Endothelial cell of umbilical vein (primary cell): ENCODE measurements at regions not wholly inside any gene's neighbourhood (a gene's known extent, or its start where the extent isn't known, plus 50 kb on each side); places are given as distances from the start of the nearest gene placed in this dataset.

Experiments
- BruUV-seq: library from RNA; stranded (reverse); fragments of 400-500 nt; replicated peaks from 2 replicates; lab custom pipeline; 2021; lab: Mats Ljungman, UMichigan
- CTCF ChIA-PET: fragments of 300-600, 350-600 bp; sonication (Branson Sonifier 250); formaldehyde crosslinking; loops from one replicate; lab custom pipeline; 2021; ENCODE audit warnings: antibody characterized with exemption, inconsistent platforms; lab: Charles Lee
- POLR2A ChIA-PET: fragments of 300-600, 350-600 bp; sonication (Branson Sonifier 250); formaldehyde crosslinking; loops from one replicate; lab custom pipeline; 2021; ENCODE audit warnings: antibody characterized with exemption, inconsistent platforms; lab: Charles Lee
- DNase-seq: peaks from one replicate; pipeline ENCODE4 v3.0.0-alpha.2; 2011; ENCODE audit warnings: low read depth, low spot score
- FAIRE-seq: peaks from 2 replicates; lab custom pipeline; 2011; peaks lifted over from hg19 to GRCh38; lab: Jason Lieb, UNC
- H2AFZ ChIP-seq: 2 replicates; pipeline ENCODE4 v1.6.0; 2012; ENCODE audit warnings: low read depth, low read length, control low read depth, inconsistent platforms
- H3K27ac ChIP-seq: 2 replicates; pipeline ENCODE4 v1.5.1; 2011; ENCODE audit warnings: low read depth, mild to moderate bottlenecking, control low read depth, low read length, moderate library complexity; ENCODE audit not compliant: insufficient read depth
- H3K27me3 ChIP-seq, 2 experiments: 2 replicates each; pipeline versions ENCODE4 v1.6.0 to v1.6.1; 2011; ENCODE audit warnings: low read length in 2 of 2, mixed read lengths in 1 of 2; ENCODE audit not compliant: control insufficient read depth in 2 of 2, insufficient read depth in 2 of 2
- H3K36me3 ChIP-seq, 2 experiments: 2 replicates in 1 of 2; 3 replicates in 1 of 2; pipeline ENCODE4 v1.5.1; 2011; ENCODE audit warnings: low read length in 2 of 2, mild to moderate bottlenecking in 1 of 2, moderate library complexity in 1 of 2; ENCODE audit not compliant: control insufficient read depth in 2 of 2, insufficient read depth in 2 of 2; ENCODE audit errors: extremely low read depth in 1 of 2
- H3K4me1 ChIP-seq: 3 replicates; pipeline ENCODE4 v1.5.1; 2011; ENCODE audit warnings: mild to moderate bottlenecking, low read length; ENCODE audit not compliant: control insufficient read depth, insufficient read depth; ENCODE audit errors: extremely low read depth
- H3K4me2 ChIP-seq: 2 replicates; pipeline ENCODE4 v1.6.1; 2011; ENCODE audit warnings: low read length, control low read depth, mixed read lengths; ENCODE audit not compliant: insufficient read depth
- H3K4me3 ChIP-seq, 3 experiments: fragments of 200-600 bp in 1 of 3; sonication (generic), shearing (Covaris generic) in 1 of 3; replicated peaks in 1 of 3; 2 replicates each; pipeline ENCODE4 v1.5.1; 2011 to 2016; ENCODE audit warnings: control low read depth in 3 of 3, low read length in 3 of 3, mild to moderate bottlenecking in 2 of 3, inconsistent platforms in 1 of 3, low read depth in 1 of 3, moderate library complexity in 1 of 3; ENCODE audit not compliant: insufficient read depth in 1 of 3
- H3K79me2 ChIP-seq: 2 replicates; pipeline ENCODE4 v1.6.0; 2012; ENCODE audit warnings: low read length, inconsistent platforms; ENCODE audit not compliant: control insufficient read depth, insufficient read depth
- H3K9ac ChIP-seq: replicated peaks from 2 replicates; pipeline ENCODE3; 2011; ENCODE audit warnings: low read length, control low read depth; ENCODE audit not compliant: insufficient read depth; ENCODE audit errors: extremely low read depth
- H3K9me1 ChIP-seq: replicated peaks from 3 replicates; pipeline ENCODE4 v1.6.0; 2011; ENCODE audit warnings: mild to moderate bottlenecking, low read length; ENCODE audit not compliant: control insufficient read depth, insufficient read depth; ENCODE audit errors: extremely low read depth
- H3K9me3 ChIP-seq: replicated peaks from 2 replicates; pipeline ENCODE4 v1.5.1; 2012; ENCODE audit warnings: low read length, inconsistent platforms; ENCODE audit not compliant: control insufficient read depth, insufficient read depth
- H4K20me1 ChIP-seq: replicated peaks from 2 replicates; pipeline ENCODE3; 2011; ENCODE audit warnings: mild to moderate bottlenecking, low read length; ENCODE audit not compliant: control insufficient read depth, insufficient read depth; ENCODE audit errors: extremely low read depth
- EZH2 ChIP-seq: IDR thresholded peaks from 2 replicates; pipeline ENCODE4 v1.6.1; 2012; ENCODE audit warnings: borderline replicate concordance, low read depth, mild to moderate bottlenecking, moderate library complexity, low read length, inconsistent platforms; ENCODE audit not compliant: severe bottlenecking
- FOS ChIP-seq: IDR thresholded peaks from 2 replicates; pipeline ENCODE4 v1.6.1; 2011; ENCODE audit warnings: mild to moderate bottlenecking, low read length, moderate library complexity, borderline replicate concordance; ENCODE audit not compliant: insufficient read depth
- GATA2 ChIP-seq: IDR thresholded peaks from 2 replicates; pipeline ENCODE4 v1.7.0; 2011; ENCODE audit warnings: low read depth, mild to moderate bottlenecking, moderate library complexity, mixed read lengths, low read length; ENCODE audit not compliant: insufficient read length, insufficient read depth
- JUN ChIP-seq: IDR thresholded peaks from 2 replicates; pipeline ENCODE4 v1.6.1; 2011; ENCODE audit warnings: borderline replicate concordance, low read depth; ENCODE audit not compliant: insufficient read length, insufficient read depth
- MYC ChIP-seq: IDR thresholded peaks from one replicate; pipeline ENCODE4 v1.6.1; 2011; ENCODE audit warnings: mild to moderate bottlenecking, low read depth, low read length
- POLR2A ChIP-seq: IDR thresholded peaks from 2 replicates; pipeline ENCODE4 v1.6.1; 2012; ENCODE audit warnings: low read depth, mild to moderate bottlenecking, control low read depth, low read length
- POLR2AphosphoS5 ChIP-seq: IDR thresholded peaks from 2 replicates; pipeline ENCODE4 v1.6.1; 2012; ENCODE audit warnings: low read depth, mild to moderate bottlenecking, control low read depth, low read length, moderate library complexity; ENCODE audit not compliant: insufficient read depth
- dilution Hi-C: fragments of 300-500 bp; cut with MboI; formaldehyde crosslinking; loops from one replicate; pipeline ENCODE4 v1.15.0; 2019; ENCODE audit warnings: low sequenced_read_pairs; ENCODE audit not compliant: extremely low pct_ligation_motif_present
- intact Hi-C: fragments of 100-400 bp; cut with micrococcal nuclease; formaldehyde crosslinking; loops from one replicate; pipeline ENCODE4 v1.10.0; 2022
- TF ChIP-seq, protein P1 (sequence below): IDR thresholded peaks from 2 replicates; pipeline ENCODE4 v1.6.1; 2011; ENCODE audit not compliant: insufficient read depth, insufficient read length
- TF ChIP-seq, protein P2 (sequence below), 2 donors: IDR thresholded peaks; 1 replicate in 1 of 2; 2 replicates in 1 of 2; pipeline ENCODE4 v1.5.1; 2011; ENCODE audit warnings: low read length in 2 of 2, mild to moderate bottlenecking in 2 of 2, moderate library complexity in 2 of 2, control low read depth in 1 of 2, inconsistent platforms in 1 of 2, low read depth in 1 of 2; ENCODE audit not compliant: insufficient read depth in 1 of 2; ENCODE audit errors: extremely low read depth in 1 of 2

DNA sequence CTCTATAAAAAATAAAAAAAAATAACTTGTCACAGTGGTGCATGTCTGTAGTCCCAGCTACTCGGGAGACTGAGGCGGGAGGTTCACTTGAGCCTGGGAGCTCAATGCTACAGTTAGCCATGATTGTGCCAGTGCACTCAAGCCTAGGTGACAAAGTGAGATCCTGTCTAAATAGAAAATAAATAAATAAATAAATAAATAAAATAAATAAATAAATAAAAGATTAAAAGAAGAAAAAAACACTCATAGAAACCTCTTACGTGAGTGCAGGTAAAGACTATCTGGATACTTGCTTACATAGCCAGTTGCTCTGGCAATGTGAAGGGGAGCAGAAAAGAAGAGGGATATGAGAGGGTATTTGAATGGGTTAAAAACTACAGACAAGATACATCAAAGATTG is 242.5 kb upstream of the PCDH15 start:
- Histone ChIP-seq H3K79me2 (no peaks in the 10 kb centered on the region), H3K4me3 (no peak overlapping the region), H4K20me1 (no peaks in the 10 kb centered on the region), H2AFZ (no peak overlapping the region), H3K9me3 (no peaks in the 10 kb centered on the region), H3K9me1 (no peaks in the 10 kb centered on the region), H3K4me1 (no peaks in the 10 kb centered on the region), H3K36me3 (no peaks in the 10 kb centered on the region), H3K9ac (no peak overlapping the region), H3K27ac (no peak overlapping the region), H3K27me3 (no peaks in the 10 kb centered on the region), H3K4me2 (no peak overlapping the region)
- POLR2A ChIA-PET: no interaction called here
- no peak for FAIRE-seq
- CTCF ChIA-PET: no interaction called here
- no TSS peak for BruUV-seq
- TF ChIP-seq POLR2A (no peak), MYC (no peak), JUN (no peak), GATA2 (no peak), EZH2 (no peak), FOS (no peak), POLR2AphosphoS5 (no peak)
- TF ChIP-seq, protein P1, sequence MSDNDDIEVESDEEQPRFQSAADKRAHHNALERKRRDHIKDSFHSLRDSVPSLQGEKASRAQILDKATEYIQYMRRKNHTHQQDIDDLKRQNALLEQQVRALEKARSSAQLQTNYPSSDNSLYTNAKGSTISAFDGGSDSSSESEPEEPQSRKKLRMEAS: no peak
- TF ChIP-seq, protein P2, sequence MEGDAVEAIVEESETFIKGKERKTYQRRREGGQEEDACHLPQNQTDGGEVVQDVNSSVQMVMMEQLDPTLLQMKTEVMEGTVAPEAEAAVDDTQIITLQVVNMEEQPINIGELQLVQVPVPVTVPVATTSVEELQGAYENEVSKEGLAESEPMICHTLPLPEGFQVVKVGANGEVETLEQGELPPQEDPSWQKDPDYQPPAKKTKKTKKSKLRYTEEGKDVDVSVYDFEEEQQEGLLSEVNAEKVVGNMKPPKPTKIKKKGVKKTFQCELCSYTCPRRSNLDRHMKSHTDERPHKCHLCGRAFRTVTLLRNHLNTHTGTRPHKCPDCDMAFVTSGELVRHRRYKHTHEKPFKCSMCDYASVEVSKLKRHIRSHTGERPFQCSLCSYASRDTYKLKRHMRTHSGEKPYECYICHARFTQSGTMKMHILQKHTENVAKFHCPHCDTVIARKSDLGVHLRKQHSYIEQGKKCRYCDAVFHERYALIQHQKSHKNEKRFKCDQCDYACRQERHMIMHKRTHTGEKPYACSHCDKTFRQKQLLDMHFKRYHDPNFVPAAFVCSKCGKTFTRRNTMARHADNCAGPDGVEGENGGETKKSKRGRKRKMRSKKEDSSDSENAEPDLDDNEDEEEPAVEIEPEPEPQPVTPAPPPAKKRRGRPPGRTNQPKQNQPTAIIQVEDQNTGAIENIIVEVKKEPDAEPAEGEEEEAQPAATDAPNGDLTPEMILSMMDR (IDR thresholded peaks at IDR 0.05; ENCODE audit: extremely low read depth in 1 of 2, insufficient read depth in 1 of 2, low read depth in 1 of 2, low read length in 2 of 2): no peak
- no peak for DNase-seq
- dilution Hi-C loops (no loop called here), intact Hi-C loops (no loop called here)
